Activated T-helper 1 cell treated with anti-CD3 and anti-CD28 coated beads, Interleukin-12 subunit alpha, Interleukin-12 subunit beta, Interleukin-2, Interleukin-4 antibody, amounts not matched to agents 30 ng/mL and 10 ng/mL and 1 ng/mL, durations not matched to agents 14 hours and 24 hours and 36 hours (primary cell): ENCODE measurements at regions not wholly inside any gene's neighbourhood (a gene's known extent, or its start where the extent isn't known, plus 50 kb on each side); places are given as distances from the start of the nearest gene placed in this dataset.
"Not testable (repeated sequence)": the region's sequence is repeated elsewhere in the genome, so short reads cannot be mapped to it uniquely, and the experiment has no call there.

Experiments used
- DNase-seq: peaks from one replicate; pipeline ENCODE4 v3.0.0; 2021; ENCODE audit warnings: low spot score
- H3K27ac Mint-ChIP-seq: one replicate; pipeline ENCODE4 v1.8.0; 2021; ENCODE audit warnings: mild to moderate bottlenecking, mixed read lengths
- H3K27me3 Mint-ChIP-seq: one replicate; pipeline ENCODE4 v1.8.0; 2022; ENCODE audit warnings: mild to moderate bottlenecking, moderate library complexity, mixed read lengths; ENCODE audit not compliant: insufficient read depth
- H3K36me3 Mint-ChIP-seq: one replicate; pipeline ENCODE4 v1.8.0; 2021; ENCODE audit warnings: low read depth, mixed read lengths
- H3K4me1 Mint-ChIP-seq: one replicate; pipeline ENCODE4 v1.8.0; 2021; ENCODE audit warnings: low read depth, mixed read lengths
- H3K4me3 Mint-ChIP-seq: one replicate; pipeline ENCODE4 v1.8.0; 2021; ENCODE audit warnings: mild to moderate bottlenecking, moderate library complexity, mixed read lengths
- H3K9me3 Mint-ChIP-seq: one replicate; pipeline ENCODE4 v1.8.0; 2021; ENCODE audit warnings: mixed read lengths
- intact Hi-C: fragments of 100-400 bp; cut with micrococcal nuclease; formaldehyde crosslinking; loops from one replicate; pipeline ENCODE4 v1.15.1; 2024

GRCh38 chr4:111937368-111937767, 207.9 kb upstream of the FAM241A start:
- H3K27ac Mint-ChIP-seq, result no peak overlapping the region
- no peaks in the 10 kb centered on the region for H3K36me3 Mint-ChIP-seq
- peaks cover 5% of the 10 kb centered on the region for H3K27me3 Mint-ChIP-seq
- H3K4me3 Mint-ChIP-seq, result no peak overlapping the region
- no peak for DNase-seq
- intact Hi-C loops, result loop anchor here (5.0 kb wide), 1 partner anchor 295 kb away; no protein-coding TSS in a partner anchor
- no peaks in the 10 kb centered on the region for H3K9me3 Mint-ChIP-seq
- H3K4me1 Mint-ChIP-seq, result no peaks in the 10 kb centered on the region

DNA sequence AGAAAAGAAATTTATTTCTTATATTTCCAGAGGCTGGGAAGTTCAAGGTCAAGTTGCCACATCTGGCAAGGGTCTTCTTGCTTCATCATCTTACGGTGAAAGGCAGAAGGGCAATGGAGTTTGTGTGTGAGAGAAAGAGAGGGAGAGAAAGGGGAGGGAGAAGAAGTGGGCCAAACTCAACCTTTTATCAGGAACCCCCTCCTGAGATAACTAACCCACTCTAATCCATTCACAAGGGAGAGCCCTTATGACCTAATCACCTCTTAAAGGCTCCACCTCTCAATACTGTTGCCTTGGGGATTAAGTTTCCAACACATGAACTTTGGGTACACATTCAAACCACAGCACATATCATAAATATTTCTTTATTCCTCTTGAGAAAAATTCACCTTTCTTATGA, 203.3 kb upstream of the FAM241A start:
- no peaks in the 10 kb centered on the region for H3K36me3 Mint-ChIP-seq
- no peak overlapping the region for H3K27ac Mint-ChIP-seq
- DNase-seq, result no peak
- intact Hi-C loops, result no loop called here
- no peaks in the 10 kb centered on the region for H3K9me3 Mint-ChIP-seq
- no peak overlapping the region for H3K4me3 Mint-ChIP-seq
- H3K27me3 Mint-ChIP-seq, result peaks cover 3% of the 10 kb centered on the region
- H3K4me1 Mint-ChIP-seq, result no peaks in the 10 kb centered on the region

GRCh38 chr4:111943796-111944203, 201.5 kb upstream of the FAM241A start:
- no peak for DNase-seq
- H3K27me3 Mint-ChIP-seq, result no peaks in the 10 kb centered on the region
- H3K36me3 Mint-ChIP-seq, result no peaks in the 10 kb centered on the region
- H3K4me1 Mint-ChIP-seq, result no peaks in the 10 kb centered on the region
- H3K27ac Mint-ChIP-seq, result no peak overlapping the region
- intact Hi-C loops, result no loop called here
- no peaks in the 10 kb centered on the region for H3K9me3 Mint-ChIP-seq
- no peak overlapping the region for H3K4me3 Mint-ChIP-seq

- Mint-ChIP-seq H3K27me3 (no peaks in the 10 kb centered on the region), H3K27ac (no peak overlapping the region), H3K9me3 (no peaks in the 10 kb centered on the region), H3K36me3 (no peaks in the 10 kb centered on the region), H3K4me3 (no peak overlapping the region), H3K4me1 (no peaks in the 10 kb centered on the region)
- intact Hi-C loops, result no loop called here
- DNase-seq, result no peak
Measured at GRCh38 chr4:111945014-111945413, 200.2 kb upstream of the FAM241A start.

DNA sequence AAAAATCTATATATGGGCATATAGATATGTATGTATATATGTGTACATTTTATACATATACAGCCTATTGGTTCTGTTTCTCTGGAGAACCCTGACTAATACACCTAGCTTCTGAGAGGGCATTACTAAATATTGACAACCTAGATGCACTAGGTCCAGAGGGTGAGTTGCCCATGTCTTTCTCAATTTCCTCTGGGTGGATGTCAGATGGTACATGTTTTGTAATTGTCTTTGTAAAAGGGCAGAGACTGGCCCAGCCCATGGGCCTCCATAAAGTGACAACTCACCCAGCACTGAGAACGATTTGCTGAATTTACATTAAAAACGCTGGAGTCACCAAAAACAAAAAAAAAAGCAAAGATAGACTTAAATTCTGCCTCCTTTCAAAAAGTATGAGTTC, 198.5 kb upstream of the FAM241A start:
- no peaks in the 10 kb centered on the region for H3K36me3 Mint-ChIP-seq
- H3K4me1 Mint-ChIP-seq, result no peaks in the 10 kb centered on the region
- DNase-seq, result no peak
- no peaks in the 10 kb centered on the region for H3K27me3 Mint-ChIP-seq
- intact Hi-C loops, result no loop called here
- H3K9me3 Mint-ChIP-seq, result no peaks in the 10 kb centered on the region
- no peak overlapping the region for H3K27ac Mint-ChIP-seq
- H3K4me3 Mint-ChIP-seq, result no peak overlapping the region

DNA sequence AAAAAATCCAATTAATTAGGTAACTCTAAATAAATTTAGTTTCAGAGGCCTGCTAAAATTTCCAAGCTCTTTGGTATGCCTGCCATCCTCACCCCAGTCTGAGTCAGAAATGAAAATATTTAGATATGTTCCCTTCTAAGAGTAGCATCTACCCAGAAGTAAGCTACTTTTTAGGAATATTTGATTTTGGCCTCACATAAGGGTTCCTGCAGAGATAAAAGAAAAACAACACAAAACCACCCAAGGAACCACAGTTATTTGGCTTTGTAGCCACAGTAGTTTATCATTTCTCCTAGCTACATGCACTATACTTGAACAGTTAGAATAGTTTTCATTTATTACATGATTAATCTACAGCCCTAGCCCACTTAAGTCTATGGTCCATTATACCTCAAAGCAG, 192.6 kb upstream of the FAM241A start:
- H3K36me3 Mint-ChIP-seq, result no peaks in the 10 kb centered on the region
- intact Hi-C loops, result no loop called here
- no peak overlapping the region for H3K4me3 Mint-ChIP-seq
- H3K27me3 Mint-ChIP-seq, result no peaks in the 10 kb centered on the region
- H3K4me1 Mint-ChIP-seq, result no peaks in the 10 kb centered on the region
- DNase-seq, result no peak
- H3K9me3 Mint-ChIP-seq, result no peaks in the 10 kb centered on the region
- H3K27ac Mint-ChIP-seq, result no peak overlapping the region

- Mint-ChIP-seq H3K27me3 (no peaks in the 10 kb centered on the region), H3K9me3 (no peaks in the 10 kb centered on the region), H3K4me3 (no peak overlapping the region), H3K4me1 (no peaks in the 10 kb centered on the region), H3K36me3 (no peaks in the 10 kb centered on the region), H3K27ac (no peak overlapping the region)
- intact Hi-C loops, result no loop called here
- no peak for DNase-seq
Measured at GRCh38 chr4:111954550-111954949, 190.7 kb upstream of the FAM241A start.

- intact Hi-C loops, result no loop called here
- no peaks in the 10 kb centered on the region for H3K9me3 Mint-ChIP-seq
- H3K4me1 Mint-ChIP-seq, result no peaks in the 10 kb centered on the region
- no peak overlapping the region for H3K27ac Mint-ChIP-seq
- no peaks in the 10 kb centered on the region for H3K27me3 Mint-ChIP-seq
- DNase-seq, result no peak
- H3K4me3 Mint-ChIP-seq, result no peak overlapping the region
- H3K36me3 Mint-ChIP-seq, result no peaks in the 10 kb centered on the region
Measured at GRCh38 chr4:111955001-111955400, 190.3 kb upstream of the FAM241A start.

GRCh38 chr4:111957116-111957515, 188.1 kb upstream of the FAM241A start:
- H3K4me3 Mint-ChIP-seq, result no peak overlapping the region
- H3K9me3 Mint-ChIP-seq, result no peaks in the 10 kb centered on the region
- no peak overlapping the region for H3K27ac Mint-ChIP-seq
- no peak for DNase-seq
- H3K4me1 Mint-ChIP-seq, result no peaks in the 10 kb centered on the region
- no peaks in the 10 kb centered on the region for H3K36me3 Mint-ChIP-seq
- intact Hi-C loops, result no loop called here
- no peaks in the 10 kb centered on the region for H3K27me3 Mint-ChIP-seq

GRCh38 chr4:111957997-111958396, 187.3 kb upstream of the FAM241A start:
- H3K27ac Mint-ChIP-seq, result no peak overlapping the region
- H3K36me3 Mint-ChIP-seq, result no peaks in the 10 kb centered on the region
- H3K4me1 Mint-ChIP-seq, result no peaks in the 10 kb centered on the region
- intact Hi-C loops, result no loop called here
- no peak overlapping the region for H3K4me3 Mint-ChIP-seq
- H3K9me3 Mint-ChIP-seq, result no peaks in the 10 kb centered on the region
- no peak for DNase-seq
- H3K27me3 Mint-ChIP-seq, result no peaks in the 10 kb centered on the region

DNA sequence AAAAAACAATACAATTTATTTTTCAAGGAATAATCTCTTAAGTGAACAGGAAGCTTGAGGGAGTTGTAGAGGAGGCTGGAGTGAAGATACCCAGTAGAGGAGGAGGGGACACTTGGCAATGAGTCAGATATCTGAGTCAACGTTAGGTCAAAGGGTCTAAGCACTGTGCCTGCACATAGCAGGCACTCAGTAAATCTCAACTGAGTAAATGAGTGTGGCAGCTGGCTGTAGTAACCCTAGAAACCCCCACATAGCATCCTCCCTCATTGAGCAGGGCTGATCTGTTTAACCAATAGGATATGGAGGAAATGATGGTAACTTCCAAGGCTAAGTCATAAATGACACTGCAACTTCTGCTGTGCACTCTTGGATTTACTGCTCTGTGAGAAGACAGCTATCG, 186.0 kb upstream of the FAM241A start:
- peaks cover 2% of the 10 kb centered on the region for H3K27me3 Mint-ChIP-seq
- no peaks in the 10 kb centered on the region for H3K36me3 Mint-ChIP-seq
- intact Hi-C loops, result no loop called here
- no peak overlapping the region for H3K27ac Mint-ChIP-seq
- H3K4me3 Mint-ChIP-seq, result no peak overlapping the region
- H3K9me3 Mint-ChIP-seq, result no peaks in the 10 kb centered on the region
- no peak for DNase-seq
- no peaks in the 10 kb centered on the region for H3K4me1 Mint-ChIP-seq

GRCh38 chr4:111960241-111960667, 185.0 kb upstream of the FAM241A start:
- no peak for DNase-seq
- Mint-ChIP-seq H3K36me3 (no peaks in the 10 kb centered on the region), H3K27ac (no peak overlapping the region), H3K9me3 (no peaks in the 10 kb centered on the region), H3K27me3 (peaks cover 2% of the 10 kb centered on the region), H3K4me1 (no peaks in the 10 kb centered on the region), H3K4me3 (no peak overlapping the region)
- intact Hi-C loops, result no loop called here

DNA sequence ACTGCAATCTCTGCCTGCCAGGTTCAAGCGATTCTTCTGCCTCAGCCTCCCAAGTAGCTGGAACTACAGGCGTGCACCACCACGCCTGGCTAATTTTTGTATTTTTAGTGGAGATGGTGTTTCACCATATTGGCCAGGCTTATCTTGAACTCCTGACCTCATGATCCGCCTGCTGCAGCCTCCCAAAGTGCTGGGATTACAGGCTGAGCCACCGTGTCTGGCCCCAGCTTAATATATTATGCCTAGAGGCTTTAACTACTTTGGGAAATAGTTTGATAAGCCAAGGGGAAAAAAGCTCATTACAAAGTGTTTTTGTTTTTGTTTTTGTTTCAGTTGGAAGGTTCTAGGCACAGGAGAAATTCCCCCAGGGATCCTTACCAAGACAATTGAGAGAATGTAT, 184.2 kb upstream of the FAM241A start:
- H3K9me3 Mint-ChIP-seq, H3K4me3 Mint-ChIP-seq, DNase-seq, H3K36me3 Mint-ChIP-seq, intact Hi-C loops, H3K4me1 Mint-ChIP-seq, H3K27ac Mint-ChIP-seq, H3K27me3 Mint-ChIP-seq: not testable (repeated sequence)

- Mint-ChIP-seq H3K27me3 (peaks cover 2% of the 10 kb centered on the region), H3K4me3 (no peak overlapping the region), H3K4me1 (no peaks in the 10 kb centered on the region), H3K36me3 (no peaks in the 10 kb centered on the region), H3K9me3 (no peaks in the 10 kb centered on the region), H3K27ac (no peak overlapping the region)
- DNase-seq, result no peak
- intact Hi-C loops, result no loop called here
Measured at GRCh38 chr4:111961809-111962208, 183.4 kb upstream of the FAM241A start.
